HG03521 (cell line): ENCODE measurements at regions not wholly inside any gene's neighbourhood (a gene's known extent, or its start where the extent isn't known, plus 50 kb on each side); places are given as distances from the start of the nearest gene placed in this dataset.
"Not testable (repeated sequence)": the region's sequence is repeated elsewhere in the genome, so short reads cannot be mapped to it uniquely, and the experiment has no call there.

ENCODE experiments used
- ATAC-seq: cut with Tn5 transposase; IDR thresholded peaks from one replicate; pipeline ENCODE4 v1.9.1; 2021; ENCODE audit warnings: mild to moderate bottlenecking, moderate library complexity; ENCODE audit not compliant: unreplicated experiment

DNA sequence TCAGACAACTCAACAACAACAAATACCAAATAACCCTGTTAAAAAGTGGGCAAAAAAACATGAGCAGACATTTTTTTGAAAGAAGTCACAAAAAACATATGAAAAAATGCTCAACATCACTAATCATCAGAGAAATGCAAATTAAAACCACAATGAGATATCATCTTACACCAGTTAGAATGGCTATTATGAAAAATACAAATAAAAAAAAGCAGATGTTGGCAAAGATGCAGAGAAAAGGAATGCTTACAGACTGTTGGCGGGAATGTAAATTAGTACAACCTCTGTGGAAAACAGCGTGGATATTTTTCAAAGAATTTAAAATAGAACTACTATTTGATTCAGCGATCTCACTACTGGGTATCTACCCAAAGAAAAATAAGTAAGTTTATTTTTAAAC, 114.0 kb downstream of the SLC38A4 start:
- no peak for ATAC-seq

DNA sequence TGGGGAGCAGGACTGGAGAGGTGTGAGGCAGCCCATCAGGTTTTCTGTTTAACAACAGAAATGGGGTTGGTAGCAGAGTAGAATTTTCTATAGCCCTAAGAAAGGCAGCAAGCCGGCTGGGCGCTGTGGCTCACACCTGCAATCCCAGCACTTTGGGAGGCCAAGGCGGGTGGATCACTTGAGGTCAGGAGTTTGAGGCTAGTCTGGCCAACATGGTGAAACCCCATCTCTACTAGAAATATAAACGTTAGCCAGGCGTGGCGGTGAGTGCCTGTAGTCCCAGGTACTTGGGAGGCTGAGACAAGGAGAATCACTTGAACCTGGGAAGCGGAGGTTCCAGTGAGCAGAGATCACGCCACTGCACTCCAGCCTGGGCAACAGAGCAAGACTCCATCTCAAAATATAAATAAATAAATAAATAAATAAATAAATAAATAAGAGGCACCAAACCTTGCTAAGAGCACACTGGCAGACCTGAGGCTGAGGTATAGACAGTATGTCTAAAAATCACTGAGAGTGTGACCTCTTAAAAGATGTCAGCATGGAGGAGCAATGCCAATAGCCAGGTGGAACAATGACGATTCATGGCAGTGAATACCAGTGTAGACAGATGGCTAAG, 115.6 kb downstream of the SLC38A4 start:
- no peak for ATAC-seq

DNA sequence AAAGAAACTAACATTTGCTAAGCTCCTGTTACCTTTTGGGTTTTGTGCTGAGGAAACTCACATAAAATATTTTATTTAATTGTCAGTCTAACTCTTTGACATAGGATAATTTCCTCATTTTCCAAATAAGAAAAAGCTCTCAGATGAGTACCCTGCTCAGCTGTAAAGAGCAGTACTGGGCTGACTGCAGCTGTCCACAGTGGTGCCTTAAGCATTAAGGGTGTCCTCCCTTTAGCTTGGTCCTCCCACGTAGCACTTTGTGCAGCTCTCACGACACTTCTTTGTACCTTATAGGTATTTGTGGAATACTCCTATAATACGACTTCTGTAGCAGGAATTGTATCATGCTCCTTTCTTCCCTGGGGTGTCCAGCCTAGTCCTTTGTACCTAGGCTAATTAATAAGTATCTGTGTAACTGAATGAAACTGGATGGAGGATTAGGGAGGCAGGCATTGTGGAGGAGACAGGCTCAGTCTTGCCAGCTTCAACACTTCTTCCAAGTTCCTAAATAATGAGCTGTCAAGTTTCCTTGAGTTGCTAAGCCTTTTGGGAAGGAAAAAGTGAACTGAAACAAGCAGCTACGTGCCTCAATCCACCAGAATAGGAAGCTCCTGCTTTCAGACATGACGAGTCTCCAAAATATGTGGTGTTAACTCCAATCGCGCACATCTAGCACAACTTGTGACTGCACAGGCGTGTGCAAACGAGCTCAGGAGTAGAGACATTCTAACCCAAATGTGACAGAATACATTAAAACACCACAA, 123.0 kb downstream of the SLC38A4 start:
- no peak for ATAC-seq

DNA sequence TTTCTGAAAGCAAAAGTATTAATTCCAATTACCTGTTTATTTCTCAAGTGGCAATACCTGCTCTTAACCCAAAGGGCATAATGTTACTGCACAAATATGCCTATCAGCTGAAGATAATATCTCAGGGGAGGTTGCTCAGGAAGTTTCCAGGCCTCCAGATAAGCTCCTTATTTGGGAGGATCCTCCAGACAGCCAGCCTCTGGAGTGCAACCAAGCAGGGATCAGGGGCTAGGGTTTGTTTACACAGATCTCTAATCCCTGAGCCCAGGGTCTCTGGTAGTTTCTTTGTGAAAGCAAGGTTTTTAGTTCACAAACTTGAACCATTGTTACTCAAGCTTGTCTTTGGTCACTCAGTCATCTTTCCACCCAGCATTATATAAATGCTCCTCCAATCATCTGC, 124.4 kb downstream of the SLC38A4 start:
- no peak for ATAC-seq

DNA sequence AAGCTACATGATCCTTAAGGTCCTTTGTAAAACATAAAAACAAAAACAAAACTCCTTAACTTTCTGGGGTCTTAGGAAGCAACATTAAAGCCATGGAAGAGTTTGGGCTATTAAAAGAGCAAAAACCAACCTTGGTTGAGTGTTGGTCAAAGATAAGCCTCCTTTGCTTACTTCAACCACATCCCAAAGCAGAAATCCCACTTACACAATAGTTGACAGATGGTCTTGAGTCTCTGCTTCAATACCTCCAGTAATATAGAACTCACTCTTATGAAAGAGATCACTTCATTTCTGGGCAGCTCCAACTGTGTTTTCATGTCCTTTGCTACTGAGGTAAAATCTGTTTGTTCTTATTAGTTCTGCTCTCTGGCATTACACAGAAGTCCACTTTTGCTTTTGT, 125.8 kb downstream of the SLC38A4 start:
- ATAC-seq, result no peak

GRCh38 chr12:46698003-46698402, 127.8 kb downstream of the SLC38A4 start:
- no peak for ATAC-seq

- no peak for ATAC-seq
Observed at GRCh38 chr12:46693518-46693917, 132.3 kb downstream of the SLC38A4 start.

DNA sequence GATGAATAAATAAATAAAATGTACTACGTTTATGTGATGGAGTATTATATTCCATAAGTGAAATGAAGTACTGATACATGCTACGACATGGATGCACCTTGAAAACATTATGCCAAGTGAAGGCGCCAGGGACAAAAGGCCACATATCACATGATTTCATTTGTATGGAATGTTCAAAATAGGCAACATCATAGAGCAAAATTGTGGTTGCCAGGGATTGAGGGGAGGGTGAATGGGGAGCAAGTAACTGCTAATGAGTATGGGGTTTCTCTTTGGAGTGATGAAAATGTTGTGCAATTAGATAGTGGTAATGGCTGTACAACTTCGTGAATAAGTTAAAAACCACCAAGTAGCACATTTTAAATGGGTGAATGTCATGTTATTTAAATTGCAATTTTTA, 132.8 kb downstream of the SLC38A4 start:
- ATAC-seq, result no peak

DNA sequence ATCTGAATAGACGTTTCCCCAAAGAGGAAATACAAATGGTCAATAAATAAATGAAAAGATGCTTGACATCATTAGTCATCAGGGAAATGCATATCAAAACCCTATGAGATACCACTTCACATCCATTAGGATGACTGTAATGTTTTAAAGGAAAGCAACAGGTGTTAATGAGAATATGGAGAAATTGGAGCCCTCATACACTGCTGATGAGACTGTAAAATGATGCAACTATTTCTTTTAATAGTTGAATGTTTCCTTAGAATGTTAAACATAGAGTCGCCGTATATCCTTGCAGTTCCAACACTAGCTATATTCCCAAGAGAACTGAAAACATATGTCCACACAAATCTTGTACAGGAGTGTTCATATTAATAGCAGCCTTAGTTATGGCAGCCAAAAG, 133.2 kb downstream of the SLC38A4 start:
- ATAC-seq, result no peak

DNA sequence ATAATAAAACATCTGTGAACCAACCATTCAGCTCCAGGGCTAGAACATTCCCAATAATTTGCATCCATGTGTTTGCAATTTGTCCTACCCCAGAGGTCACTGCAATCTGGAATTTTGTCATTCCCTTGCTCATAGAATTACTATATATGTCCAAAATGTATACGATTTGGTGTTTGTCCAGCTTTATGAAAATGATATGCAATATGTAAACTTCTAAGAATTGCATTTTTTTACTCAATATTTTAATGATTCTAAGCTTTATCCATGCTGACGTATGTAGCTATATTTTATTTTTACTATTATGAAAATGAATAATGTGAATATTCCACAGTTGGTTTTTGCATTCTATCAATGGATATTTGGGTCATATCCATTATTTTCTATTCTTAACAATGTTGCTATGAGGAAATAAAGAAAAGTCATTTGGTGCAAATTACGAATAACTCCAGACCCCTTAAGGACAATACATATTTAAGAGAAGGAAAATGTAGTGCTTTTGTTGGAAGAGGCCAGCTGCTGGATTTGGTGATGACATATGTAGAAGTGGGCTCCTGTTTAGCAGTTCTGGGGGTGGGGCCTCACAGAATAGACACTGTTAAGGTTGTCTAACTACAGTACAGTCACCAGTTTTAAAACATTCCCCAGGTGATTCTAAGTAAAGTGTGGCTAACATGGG, 139.4 kb downstream of the SLC38A4 start:
- no peak for ATAC-seq

GRCh38 chr12:46684243-46684642, 141.6 kb downstream of the SLC38A4 start:
- not testable (repeated sequence) for ATAC-seq

- ATAC-seq, result no peak
Observed at GRCh38 chr12:46682148-46682547, 143.6 kb downstream of the SLC38A4 start.

GRCh38 chr12:46680506-46680905, 145.3 kb downstream of the SLC38A4 start:
- ATAC-seq, result no peak

- no peak for ATAC-seq
Observed at GRCh38 chr12:46679754-46680153, 146.0 kb downstream of the SLC38A4 start.

DNA sequence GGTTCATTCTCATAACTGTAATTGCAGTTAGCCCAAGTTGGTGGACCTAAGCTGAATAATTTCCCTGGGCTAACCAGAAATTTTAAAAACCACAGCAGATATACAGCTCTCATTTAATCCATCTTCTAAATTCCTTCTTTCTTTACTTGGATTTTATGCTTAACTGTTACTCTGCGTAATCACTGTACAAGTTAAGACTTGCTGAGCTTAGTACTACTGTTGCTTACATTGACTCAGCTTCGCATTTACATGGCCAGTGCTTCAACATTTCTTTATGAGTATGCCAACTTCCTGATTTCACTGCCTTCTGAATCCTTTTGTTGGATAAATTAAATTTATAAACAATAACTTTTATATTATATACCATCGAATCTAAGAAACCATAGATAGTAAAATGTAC, 147.4 kb downstream of the SLC38A4 start:
- ATAC-seq, result no peak

DNA sequence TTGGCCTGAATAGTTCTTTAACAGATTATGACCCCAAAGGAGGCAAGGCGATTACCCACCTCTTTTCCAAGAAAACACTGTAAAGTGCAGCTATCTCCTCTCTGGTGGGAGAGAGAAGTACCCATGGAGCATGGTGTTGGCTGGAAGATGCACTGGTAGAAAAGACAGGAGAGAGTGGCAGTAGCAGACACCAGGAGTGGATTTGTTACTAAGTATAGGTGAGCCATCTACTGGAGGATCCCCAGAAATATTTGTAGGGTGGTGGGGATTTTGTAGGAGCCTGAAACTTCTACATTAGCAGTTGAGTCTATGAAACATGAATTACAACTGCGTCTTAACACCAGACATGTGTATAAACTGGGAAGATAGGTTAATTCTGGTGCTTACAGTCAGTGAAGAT, 148.0 kb downstream of the SLC38A4 start:
- ATAC-seq, result no peak

DNA sequence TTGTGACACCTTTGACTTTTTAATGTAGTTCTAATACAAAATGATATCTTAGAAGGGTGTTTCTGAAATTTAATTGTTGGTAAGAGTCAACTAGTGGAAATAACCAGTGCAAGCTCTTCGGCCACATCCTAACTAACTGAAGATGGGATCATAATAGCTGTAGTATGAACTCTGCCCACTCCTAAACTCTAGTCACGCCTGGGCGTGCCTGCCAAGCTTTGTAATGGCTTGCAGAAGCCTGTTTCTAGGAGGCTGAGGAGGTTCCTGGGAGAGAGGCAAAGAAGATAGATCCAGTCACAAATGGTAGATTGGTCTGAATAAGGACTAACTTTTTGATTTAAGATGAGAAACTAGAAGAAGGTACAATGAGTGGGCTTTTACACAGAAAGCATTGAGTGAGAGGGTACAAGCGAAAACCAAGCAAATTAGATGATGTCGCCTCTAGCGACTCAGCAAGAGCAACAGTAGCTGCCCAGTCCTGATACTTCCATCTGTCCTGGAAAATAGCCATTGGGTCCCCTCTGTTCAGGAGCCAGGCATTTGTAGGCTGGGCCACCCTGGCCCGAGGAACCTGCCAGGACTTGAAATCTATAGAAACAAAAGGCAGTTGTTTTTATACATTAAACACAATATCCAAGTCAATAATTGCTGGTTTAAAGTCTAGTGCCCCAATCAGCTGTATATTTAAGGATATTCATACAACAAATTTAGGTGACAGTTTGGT, 148.8 kb downstream of the SLC38A4 start:
- ATAC-seq, result no peak

DNA sequence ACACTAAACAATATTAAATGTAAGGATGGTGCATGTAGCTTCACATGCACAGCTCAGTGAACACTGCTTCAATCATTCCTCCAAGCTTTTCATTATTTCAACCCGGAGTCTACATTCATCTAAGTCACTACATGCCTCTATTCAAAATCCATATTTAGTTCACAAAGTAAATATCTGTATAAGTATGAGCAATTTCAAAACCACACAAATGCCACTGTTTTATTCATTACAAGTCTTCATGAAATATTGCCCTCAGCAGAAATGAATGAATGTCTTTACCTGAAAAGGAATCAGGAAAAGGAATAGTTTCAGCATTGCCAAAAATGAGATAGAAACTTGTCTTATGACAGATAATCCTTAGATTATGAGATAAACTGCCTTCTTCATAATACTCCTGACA, 149.4 kb downstream of the SLC38A4 start:
- no peak for ATAC-seq

DNA sequence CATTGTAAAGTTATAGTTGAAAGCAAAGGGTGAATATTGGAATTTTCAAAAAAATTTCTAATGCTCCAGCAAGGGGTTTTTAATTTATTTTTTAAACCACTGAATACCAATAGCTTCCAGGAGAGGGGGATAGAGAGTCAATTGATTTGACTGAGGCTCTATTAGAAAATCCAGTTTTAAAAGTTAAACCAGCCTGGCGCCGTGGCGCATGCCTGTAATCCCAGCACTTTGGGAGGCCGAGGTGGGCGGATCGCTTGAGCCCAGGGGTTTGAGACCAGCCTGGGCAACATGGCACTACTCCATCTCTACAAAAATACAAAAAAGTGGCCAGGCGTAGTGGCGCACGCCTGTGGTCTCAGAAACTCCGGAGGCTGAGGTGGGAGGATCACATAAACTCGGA, 150.1 kb downstream of the SLC38A4 start:
- ATAC-seq, result no peak

DNA sequence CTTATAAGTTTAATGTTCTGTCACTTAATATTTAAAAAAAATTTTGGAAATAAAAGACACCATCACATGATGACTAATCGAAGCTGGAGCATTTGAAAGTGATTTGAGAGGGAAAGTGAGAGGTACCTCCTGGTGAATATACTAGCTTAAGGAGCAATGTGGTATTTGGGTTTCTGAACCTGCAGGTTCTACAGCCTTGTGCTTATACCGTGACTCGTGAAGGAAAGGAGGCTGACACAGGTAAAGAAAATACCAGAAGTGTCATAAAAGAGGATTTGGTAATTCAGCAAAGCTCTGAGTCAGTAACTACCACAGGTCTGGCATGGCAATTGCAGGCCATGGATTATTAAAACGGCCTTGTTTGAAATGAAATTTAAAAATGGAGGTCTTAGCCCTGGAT, 151.0 kb downstream of the SLC38A4 start:
- ATAC-seq, result no peak

GRCh38 chr12:46674129-46674528, 151.7 kb downstream of the SLC38A4 start:
- no peak for ATAC-seq

DNA sequence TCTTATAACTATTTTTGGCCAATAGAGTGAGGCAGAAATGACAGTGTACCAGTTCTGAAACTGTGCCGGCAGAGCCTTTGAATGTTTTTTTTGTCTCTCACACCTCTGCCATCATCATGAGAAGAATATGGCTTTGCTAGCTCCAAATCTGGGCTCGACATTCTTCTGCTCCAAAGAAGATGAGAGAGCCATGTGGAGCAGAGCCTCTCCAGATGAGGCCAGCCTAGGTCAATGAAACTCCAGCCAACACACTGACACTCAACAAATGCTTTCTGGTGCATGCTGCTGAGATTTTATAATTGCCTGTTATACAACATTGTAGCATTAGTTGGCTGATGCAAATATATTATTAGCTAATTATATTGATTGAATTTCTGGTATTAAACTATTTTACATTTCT, 154.7 kb downstream of the SLC38A4 start:
- ATAC-seq, result no peak
